Stimulated activated CD8-positive, alpha-beta memory T cell treated with anti-CD3 and anti-CD28 coated beads, Interleukin-15, amount 100 ng/mL, for 4 hours (primary cell): ENCODE measurements at regions not wholly inside any gene's neighbourhood (a gene's known extent, or its start where the extent isn't known, plus 50 kb on each side); places are given as distances from the start of the nearest gene placed in this dataset.
"Not testable (repeated sequence)": the region's sequence is repeated elsewhere in the genome, so short reads cannot be mapped to it uniquely, and the experiment has no call there.

Experiments used
- DNase-seq, 2 donors: peaks; one replicate each; pipeline ENCODE4 v3.0.0-alpha.2; 2020; ENCODE audit warnings: low read depth in 2 of 2

- DNase-seq, result no peak
Observed at GRCh38 chr16:88300463-88300835, 82.3 kb upstream of the ZNF469 start.

- no peak for DNase-seq
Observed at GRCh38 chr16:88301431-88301830, 81.3 kb upstream of the ZNF469 start.

- DNase-seq, result no peak
Observed at GRCh38 chr16:88301886-88302285, 80.9 kb upstream of the ZNF469 start.

GRCh38 chr16:88302666-88303065, 80.1 kb upstream of the ZNF469 start:
- no peak for DNase-seq

- no peak for DNase-seq
Observed at GRCh38 chr16:88303405-88303804, 79.4 kb upstream of the ZNF469 start.

- no peak for DNase-seq
Observed at GRCh38 chr16:88303890-88304819, 78.6 kb upstream of the ZNF469 start.

- DNase-seq, result no peak
Observed at GRCh38 chr16:88305176-88305575, 77.6 kb upstream of the ZNF469 start.

- DNase-seq, result no peak
Observed at GRCh38 chr16:88306411-88306810, 76.3 kb upstream of the ZNF469 start.

GRCh38 chr16:88306860-88307545, 75.8 kb upstream of the ZNF469 start:
- no peak for DNase-seq

GRCh38 chr16:88308441-88309173, 74.2 kb upstream of the ZNF469 start:
- DNase-seq, result no peak

- DNase-seq, result no peak
Observed at GRCh38 chr16:88309174-88309907, 73.4 kb upstream of the ZNF469 start.

GRCh38 chr16:88309908-88310265, 72.9 kb upstream of the ZNF469 start:
- no peak for DNase-seq

- no peak for DNase-seq
Observed at GRCh38 chr16:88310796-88311605, 71.8 kb upstream of the ZNF469 start.

GRCh38 chr16:88311860-88312259, 70.9 kb upstream of the ZNF469 start:
- DNase-seq, result not testable (repeated sequence)

- DNase-seq, result no peak
Observed at GRCh38 chr16:88312732-88313131, 70.0 kb upstream of the ZNF469 start.

- DNase-seq, result no peak
Observed at GRCh38 chr16:88314991-88315542, 67.7 kb upstream of the ZNF469 start.

GRCh38 chr16:88315543-88316105, 67.1 kb upstream of the ZNF469 start:
- DNase-seq, result no peak

GRCh38 chr16:88316151-88316550, 66.6 kb upstream of the ZNF469 start:
- DNase-seq, result no peak

- no peak for DNase-seq
Observed at GRCh38 chr16:88316941-88317612, 65.7 kb upstream of the ZNF469 start.

GRCh38 chr16:88317613-88317965, 65.2 kb upstream of the ZNF469 start:
- no peak for DNase-seq
